H1 (cell line): ENCODE measurements at regions not wholly inside any gene's neighbourhood (a gene's known extent, or its start where the extent isn't known, plus 50 kb on each side); places are given as distances from the start of the nearest gene placed in this dataset.

Source experiments
- CTCF ChIA-PET: fragments of 300-600 bp; sonication (Branson Sonifier 250); formaldehyde crosslinking; loops from one replicate; lab custom pipeline; 2021; ENCODE audit not compliant: partially characterized antibody; lab: Charles Lee
- POLR2A ChIA-PET: fragments of 300-600 bp; sonication (Branson Sonifier 250); formaldehyde crosslinking; loops from one replicate; lab custom pipeline; 2021; ENCODE audit warnings: inconsistent platforms; ENCODE audit not compliant: partially characterized antibody; lab: Charles Lee
- DNase-seq, 2 experiments: peaks; one replicate each; pipeline versions ENCODE4 v3.0.0 to v3.0.0-alpha.2; 2010 to 2022; ENCODE audit warnings: low spot score in 2 of 2, low read depth in 1 of 2, mixed read lengths in 1 of 2
- FAIRE-seq: peaks from 2 replicates; lab custom pipeline; 2011; peaks lifted over from hg19 to GRCh38; lab: Jason Lieb, UNC
- H2AFZ ChIP-seq: 2 replicates; pipeline ENCODE4 v1.8.1; 2012; ENCODE audit warnings: low read length, inconsistent platforms
- H2AK5ac ChIP-seq: 2 replicates; pipeline ENCODE4 v1.6.1; 2013; ENCODE audit warnings: low read depth, low read length
- H2BK120ac ChIP-seq: replicated peaks from 2 replicates; pipeline ENCODE3; 2013; ENCODE audit warnings: low read depth, low read length, inconsistent platforms
- H2BK12ac ChIP-seq: 2 replicates; pipeline ENCODE4 v1.6.1; 2013; ENCODE audit warnings: low read depth, low read length
- H2BK15ac ChIP-seq: 2 replicates; pipeline ENCODE4 v1.6.1; 2013; ENCODE audit warnings: low read length
- H2BK20ac ChIP-seq: 2 replicates; pipeline ENCODE4 v1.6.1; 2013; ENCODE audit warnings: low read length
- H2BK5ac ChIP-seq: 2 replicates; pipeline ENCODE4 v1.6.1; 2013; ENCODE audit warnings: low read depth, low read length
- H3K14ac ChIP-seq: 2 replicates; pipeline ENCODE4 v1.6.1; 2013; ENCODE audit warnings: inconsistent platforms; ENCODE audit not compliant: insufficient read length
- H3K18ac ChIP-seq: 2 replicates; pipeline ENCODE4 v1.6.1; 2013; ENCODE audit warnings: low read length; ENCODE audit errors: extremely low read depth
- H3K23ac ChIP-seq: 2 replicates; pipeline ENCODE4 v1.6.1; 2013; ENCODE audit warnings: inconsistent platforms; ENCODE audit not compliant: insufficient read length
- H3K23me2 ChIP-seq: 2 replicates; pipeline ENCODE4 v1.6.1; 2013; ENCODE audit warnings: low read depth, low read length
- H3K27ac ChIP-seq: 2 replicates; pipeline ENCODE4 v1.6.1; 2011; ENCODE audit warnings: low read depth, low read length, inconsistent platforms
- H3K27me3 ChIP-seq, 4 experiments: replicated peaks in 1 of 4; 1 replicate in 1 of 4; 2 replicates in 3 of 4; pipeline versions ENCODE4 v1.6.1 to v1.8.1; 2011 to 2013; ENCODE audit warnings: low read length in 3 of 4, mild to moderate bottlenecking in 3 of 4, inconsistent platforms in 2 of 4, mixed read lengths in 2 of 4, moderate library complexity in 1 of 4; ENCODE audit not compliant: control insufficient read depth in 3 of 4, insufficient read depth in 3 of 4; ENCODE audit errors: extremely low read depth in 1 of 4
- H3K36me3 ChIP-seq, 4 experiments: 2 replicates each; pipeline versions ENCODE4 v1.6.1 to v1.8.1; 2011 to 2013; ENCODE audit warnings: mild to moderate bottlenecking in 4 of 4, low read length in 3 of 4, moderate library complexity in 2 of 4, control low read depth in 1 of 4, inconsistent platforms in 1 of 4; ENCODE audit not compliant: insufficient read depth in 4 of 4, control insufficient read depth in 2 of 4
- H3K4ac ChIP-seq: replicated peaks from 2 replicates; pipeline ENCODE3; 2013; ENCODE audit warnings: low read length, low read depth, mixed read lengths, inconsistent platforms; ENCODE audit not compliant: insufficient read length
- H3K4me1 ChIP-seq, 4 experiments: replicated peaks in 1 of 4; 1 replicate in 1 of 4; 2 replicates in 3 of 4; pipeline versions ENCODE4 v1.6.1 to v1.8.1; 2011 to 2013; ENCODE audit warnings: low read length in 3 of 4, inconsistent platforms in 2 of 4, mixed read lengths in 1 of 4; ENCODE audit not compliant: insufficient read depth in 4 of 4, control insufficient read depth in 3 of 4
- H3K4me2 ChIP-seq, 2 experiments: 2 replicates each; pipeline versions ENCODE4 v1.6.1 to v1.8.1; 2011 to 2013; ENCODE audit warnings: low read depth in 2 of 2, low read length in 2 of 2, control low read depth in 1 of 2, inconsistent platforms in 1 of 2, mild to moderate bottlenecking in 1 of 2; ENCODE audit not compliant: insufficient read depth in 1 of 2
- H3K4me3 ChIP-seq, 4 experiments: fragments of 200-600, 300-600 bp in 1 of 4; sonication (generic), shearing (Covaris generic), sonication (Bioruptor Twin) in 1 of 4; 2 replicates each; pipeline versions ENCODE4 v1.5.1 to v1.8.1; 2011 to 2016; ENCODE audit warnings: low read length in 4 of 4, low read depth in 3 of 4, control low read depth in 2 of 4, inconsistent platforms in 2 of 4, mild to moderate bottlenecking in 2 of 4, mixed read lengths in 1 of 4, moderate library complexity in 1 of 4; ENCODE audit not compliant: insufficient read depth in 2 of 4; ENCODE audit errors: extremely low read depth in 1 of 4
- H3K56ac ChIP-seq: replicated peaks from 2 replicates; pipeline ENCODE3; 2013; ENCODE audit warnings: low read depth, mild to moderate bottlenecking, mixed read lengths, low read length, inconsistent platforms; ENCODE audit not compliant: insufficient read length
- H3K79me1 ChIP-seq: 2 replicates; pipeline ENCODE4 v1.6.1; 2013; ENCODE audit warnings: low read depth, low read length, control low read depth
- H3K79me2 ChIP-seq, 2 experiments: 2 replicates each; pipeline versions ENCODE4 v1.6.1 to v1.8.1; 2012 to 2013; ENCODE audit warnings: low read length in 2 of 2, mild to moderate bottlenecking in 2 of 2, inconsistent platforms in 1 of 2; ENCODE audit not compliant: insufficient read depth in 2 of 2, control insufficient read depth in 1 of 2
- H3K9ac ChIP-seq, 4 experiments: replicated peaks in 1 of 4; 1 replicate in 1 of 4; 2 replicates in 3 of 4; pipeline versions ENCODE4 v1.6.1 to v1.8.1; 2011 to 2013; ENCODE audit warnings: low read depth in 3 of 4, low read length in 3 of 4, control low read depth in 2 of 4, mild to moderate bottlenecking in 2 of 4, moderate library complexity in 2 of 4, inconsistent platforms in 1 of 4; ENCODE audit errors: extremely low read depth in 1 of 4
- H3K9me3 ChIP-seq, 2 experiments: 2 replicates each; pipeline versions ENCODE4 v1.6.1 to v1.8.1; 2012 to 2013; ENCODE audit warnings: mild to moderate bottlenecking in 2 of 2, moderate library complexity in 2 of 2, control low read depth in 1 of 2, inconsistent platforms in 1 of 2, low read depth in 1 of 2, low read length in 1 of 2, mixed read lengths in 1 of 2; ENCODE audit not compliant: insufficient read depth in 2 of 2
- H4K20me1 ChIP-seq, 2 experiments: replicated peaks in 1 of 2; 2 replicates each; pipeline versions ENCODE3 to v1.8.1; 2011 to 2013; ENCODE audit warnings: inconsistent platforms in 2 of 2, low read length in 2 of 2, mild to moderate bottlenecking in 1 of 2; ENCODE audit not compliant: insufficient read depth in 2 of 2, control insufficient read depth in 1 of 2
- H4K5ac ChIP-seq: 2 replicates; pipeline ENCODE4 v1.6.1; 2013; ENCODE audit warnings: low read length, low read depth, mixed read lengths, inconsistent platforms; ENCODE audit not compliant: insufficient read length
- H4K8ac ChIP-seq: 2 replicates; pipeline ENCODE4 v1.8.0; 2013; ENCODE audit warnings: mild to moderate bottlenecking, moderate library complexity, low read length, inconsistent platforms; ENCODE audit not compliant: insufficient read depth; ENCODE audit errors: extremely low read depth
- H4K91ac ChIP-seq: replicated peaks from 2 replicates; pipeline ENCODE3; 2013; ENCODE audit warnings: low read length, mixed read lengths, inconsistent platforms; ENCODE audit not compliant: insufficient read length
- CEBPB ChIP-seq: IDR thresholded peaks from 2 replicates; pipeline ENCODE4 v1.6.1; 2012; ENCODE audit warnings: low read depth, low read length
- GABPA ChIP-seq: IDR thresholded peaks from 2 replicates; pipeline ENCODE4 v1.6.1; 2011; ENCODE audit warnings: mild to moderate bottlenecking, low read length, moderate library complexity, borderline replicate concordance; ENCODE audit not compliant: insufficient read depth
- PHF8 ChIP-seq: fragments of 200-600 bp; sonication (generic); conservative IDR thresholded peaks from 2 replicates; pipeline ENCODE4 v1.7.1; 2012; ENCODE audit warnings: low read depth, mild to moderate bottlenecking, inconsistent platforms, low read length, moderate library complexity
- YY1 ChIP-seq: IDR thresholded peaks from 2 replicates; pipeline ENCODE4 v1.6.1; 2011; ENCODE audit warnings: low read depth, mild to moderate bottlenecking, low read length
- WGBS, 2 experiments: shearing (Covaris generic) in 1 of 2; methylation state at CpG; one replicate each; pipeline versions ENCODE4 v1.1.6 to v1.1.7; 2013 to 2015; ENCODE audit warnings: low lambda C conversion rate in 2 of 2, mixed read lengths in 2 of 2, inconsistent platforms in 1 of 2, low coverage in 1 of 2, missing lambda C conversion rate in 1 of 2; ENCODE audit not compliant: insufficient replicate concordance in 2 of 2, insufficient coverage in 1 of 2, insufficient read length in 1 of 2; ENCODE audit errors: extremely low coverage in 1 of 2, missing lambda C conversion rate in 1 of 2; 5-methylcytosine and 5-hydroxymethylcytosine counted together
- TF ChIP-seq, protein P1 (sequence below): IDR thresholded peaks from 2 replicates; pipeline ENCODE4 v1.6.1; 2012; ENCODE audit warnings: inconsistent platforms
- TF ChIP-seq, protein P2 (sequence below): IDR thresholded peaks from 2 replicates; pipeline ENCODE4 v1.6.1; 2011; ENCODE audit warnings: low read length, improper control_type of control experiment

DNA sequence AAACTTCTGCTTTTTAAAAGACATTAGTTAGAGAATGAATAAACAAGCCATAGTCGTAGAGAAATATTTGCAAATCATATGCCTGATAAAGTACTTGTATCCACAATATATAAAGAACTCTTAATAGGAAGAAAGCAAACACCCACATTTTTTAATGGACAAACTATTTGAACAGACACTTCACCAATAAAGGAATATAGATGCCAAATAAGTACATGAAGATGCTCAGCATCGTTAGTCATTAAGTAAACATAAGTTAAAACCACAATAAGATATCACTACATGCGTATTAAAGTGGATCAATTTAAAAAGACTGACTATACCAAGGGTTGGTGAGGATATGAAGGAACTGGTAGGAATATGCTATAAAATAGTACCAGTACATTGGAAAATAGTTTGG is 142.3 kb upstream of the ZC3H11B start:
- Histone ChIP-seq H4K8ac (no peak overlapping the region), H3K9me3 (no peaks in the 10 kb centered on the region), H3K18ac (no peak overlapping the region), H3K23ac (no peak overlapping the region), H2BK15ac (no peak overlapping the region), H3K79me1 (no peaks in the 10 kb centered on the region), H3K56ac (no peak overlapping the region), H3K4me1 (no peaks in the 10 kb centered on the region), H3K4me2 (no peak overlapping the region), H2BK12ac (no peak overlapping the region), H3K23me2 (peaks cover 2% of the 10 kb centered on the region; the same call in 1 of the 2 replicates), H3K9ac (no peak overlapping the region), H2AK5ac (no peak overlapping the region), H3K4ac (no peak overlapping the region), H3K27me3 (no peaks in the 10 kb centered on the region), H4K91ac (no peak overlapping the region), H4K20me1 (no peaks in the 10 kb centered on the region), H2BK120ac (no peak overlapping the region), H3K27ac (no peak overlapping the region), H3K4me3 (no peak overlapping the region), H3K36me3 (no peaks in the 10 kb centered on the region), H2AFZ (no peak overlapping the region), H3K14ac (no peak overlapping the region), H4K5ac (no peak overlapping the region), H2BK20ac (no peak overlapping the region), H3K79me2 (no peaks in the 10 kb centered on the region), H2BK5ac (no peak overlapping the region)
- WGBS, 2 experiments: 98% methylated on average over 3 of the region's 3 CpGs; no CpG with 5 or more reads in 1 of the 2 experiments
- no peak for DNase-seq
- CTCF ChIA-PET: no interaction called here
- no peak for TF ChIP-seq PHF8
- TF ChIP-seq, protein P1, sequence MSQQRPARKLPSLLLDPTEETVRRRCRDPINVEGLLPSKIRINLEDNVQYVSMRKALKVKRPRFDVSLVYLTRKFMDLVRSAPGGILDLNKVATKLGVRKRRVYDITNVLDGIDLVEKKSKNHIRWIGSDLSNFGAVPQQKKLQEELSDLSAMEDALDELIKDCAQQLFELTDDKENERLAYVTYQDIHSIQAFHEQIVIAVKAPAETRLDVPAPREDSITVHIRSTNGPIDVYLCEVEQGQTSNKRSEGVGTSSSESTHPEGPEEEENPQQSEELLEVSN: no peak
- TF ChIP-seq, protein P2, sequence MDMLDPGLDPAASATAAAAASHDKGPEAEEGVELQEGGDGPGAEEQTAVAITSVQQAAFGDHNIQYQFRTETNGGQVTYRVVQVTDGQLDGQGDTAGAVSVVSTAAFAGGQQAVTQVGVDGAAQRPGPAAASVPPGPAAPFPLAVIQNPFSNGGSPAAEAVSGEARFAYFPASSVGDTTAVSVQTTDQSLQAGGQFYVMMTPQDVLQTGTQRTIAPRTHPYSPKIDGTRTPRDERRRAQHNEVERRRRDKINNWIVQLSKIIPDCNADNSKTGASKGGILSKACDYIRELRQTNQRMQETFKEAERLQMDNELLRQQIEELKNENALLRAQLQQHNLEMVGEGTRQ: no peak
- no peak for TF ChIP-seq YY1
- TF ChIP-seq GABPA: no peak
- no peak for TF ChIP-seq CEBPB
- no peak for FAIRE-seq
- POLR2A ChIA-PET: no interaction called here
